CD14-positive monocyte (primary cell): ENCODE measurements at regions not wholly inside any gene's neighbourhood (a gene's known extent, or its start where the extent isn't known, plus 50 kb on each side); places are given as distances from the start of the nearest gene placed in this dataset.

ENCODE experiments used
- DNase-seq, 3 donors: peaks; one replicate each; pipeline ENCODE4 v3.0.0-alpha.2; 2011 to 2022
- H2AFZ ChIP-seq: 2 replicates; pipeline ENCODE4 v1.6.0; 2012; ENCODE audit warnings: mild to moderate bottlenecking, low read depth, low read length, inconsistent platforms; ENCODE audit not compliant: insufficient read depth, poor library complexity, severe bottlenecking
- H3K27ac ChIP-seq, 2 donors: 1 replicate in 1 of 2; 2 replicates in 1 of 2; pipeline ENCODE4 v1.5.1; 2012 to 2013; ENCODE audit warnings: low read length in 2 of 2, control low read depth in 1 of 2, inconsistent platforms in 1 of 2, low read depth in 1 of 2, mild to moderate bottlenecking in 1 of 2
- H3K27me3 ChIP-seq, 2 donors: one replicate each; pipeline versions ENCODE4 v1.6.0 to v1.6.1; 2011 to 2013; ENCODE audit warnings: low read length in 2 of 2; ENCODE audit not compliant: control insufficient read depth in 2 of 2, insufficient read depth in 2 of 2
- H3K36me3 ChIP-seq, 2 donors: replicated peaks in 1 of 2; 1 replicate in 1 of 2; 2 replicates in 1 of 2; pipeline versions ENCODE4 v1.5.1 to v1.6.1; 2012 to 2013; ENCODE audit warnings: low read length in 2 of 2, control low read depth in 1 of 2, inconsistent platforms in 1 of 2, mild to moderate bottlenecking in 1 of 2; ENCODE audit not compliant: insufficient read depth in 2 of 2, control insufficient read depth in 1 of 2
- H3K4me1 ChIP-seq, 2 donors: 1 replicate in 1 of 2; 2 replicates in 1 of 2; pipeline versions ENCODE4 v1.5.1 to v1.6.1; 2012 to 2013; ENCODE audit warnings: low read length in 2 of 2, control low read depth in 1 of 2, inconsistent platforms in 1 of 2, mild to moderate bottlenecking in 1 of 2, moderate library complexity in 1 of 2; ENCODE audit not compliant: insufficient read depth in 2 of 2, control insufficient read depth in 1 of 2
- H3K4me2 ChIP-seq: replicated peaks from 2 replicates; pipeline ENCODE3; 2012; ENCODE audit warnings: low read length, moderate library complexity, mild to moderate bottlenecking; ENCODE audit not compliant: poor library complexity, severe bottlenecking; ENCODE audit errors: extremely low read depth
- H3K4me3 ChIP-seq, 3 experiments: fragments of 200-600 bp in 1 of 3; sonication (generic) in 1 of 3; replicated peaks in 1 of 3; 1 replicate in 2 of 3; 2 replicates in 1 of 3; pipeline ENCODE4 v1.5.1; 2011 to 2013; ENCODE audit warnings: low read length in 3 of 3, mild to moderate bottlenecking in 3 of 3, control low read depth in 2 of 3, low read depth in 2 of 3, inconsistent platforms in 1 of 3, moderate library complexity in 1 of 3
- H3K79me2 ChIP-seq: 2 replicates; pipeline ENCODE4 v1.6.0; 2012; ENCODE audit warnings: mild to moderate bottlenecking, control low read depth, inconsistent platforms, low read length, moderate library complexity; ENCODE audit not compliant: insufficient read depth
- H3K9ac ChIP-seq: 2 replicates; pipeline ENCODE4 v1.6.0; 2017; ENCODE audit warnings: low read length, mild to moderate bottlenecking; ENCODE audit not compliant: insufficient read depth, poor library complexity, severe bottlenecking
- H3K9me3 ChIP-seq, 2 donors: replicated peaks in 1 of 2; 1 replicate in 1 of 2; 2 replicates in 1 of 2; pipeline versions ENCODE4 v1.5.1 to v1.6.1; 2012 to 2013; ENCODE audit warnings: low read length in 2 of 2, control low read depth in 1 of 2; ENCODE audit not compliant: control insufficient read depth in 1 of 2, insufficient read depth in 1 of 2
- H4K20me1 ChIP-seq: 2 replicates; pipeline ENCODE4 v1.6.0; 2012; ENCODE audit warnings: mild to moderate bottlenecking, low read length, control low read depth, moderate library complexity; ENCODE audit not compliant: insufficient read depth
- H3K27ac Mint-ChIP-seq, 7 donors: one replicate each; pipeline ENCODE4 v1.8.0; 2020; ENCODE audit warnings: mild to moderate bottlenecking in 7 of 7, mixed read lengths in 7 of 7, moderate library complexity in 6 of 7, inconsistent platforms in 2 of 7
- H3K27me3 Mint-ChIP-seq, 3 donors: one replicate each; pipeline ENCODE4 v1.8.0; 2021 to 2022; ENCODE audit warnings: low read depth in 3 of 3, mild to moderate bottlenecking in 3 of 3, mixed read lengths in 3 of 3, moderate library complexity in 3 of 3, inconsistent platforms in 1 of 3
- H3K36me3 Mint-ChIP-seq, 2 donors: one replicate each; pipeline ENCODE4 v1.8.0; 2020; ENCODE audit warnings: mixed read lengths in 2 of 2, inconsistent platforms in 1 of 2, mild to moderate bottlenecking in 1 of 2
- H3K4me1 Mint-ChIP-seq: one replicate; pipeline ENCODE4 v1.8.0; 2020; ENCODE audit warnings: mild to moderate bottlenecking, mixed read lengths
- H3K4me3 Mint-ChIP-seq, 2 donors: one replicate each; pipeline ENCODE4 v1.8.0; 2020; ENCODE audit warnings: mild to moderate bottlenecking in 2 of 2, mixed read lengths in 2 of 2, moderate library complexity in 1 of 2
- H3K9me3 Mint-ChIP-seq, 7 donors: one replicate each; pipeline ENCODE4 v1.8.0; 2020 to 2022; ENCODE audit warnings: mixed read lengths in 7 of 7, mild to moderate bottlenecking in 6 of 7, moderate library complexity in 6 of 7, inconsistent platforms in 2 of 7
- WGBS: methylation state at CpG from one replicate; pipeline ENCODE4 v1.1.5; 2013; ENCODE audit warnings: missing lambda C conversion rate; ENCODE audit not compliant: insufficient coverage; 5-methylcytosine and 5-hydroxymethylcytosine counted together
- intact Hi-C, 2 donors: fragments of 100-400 bp; cut with micrococcal nuclease; formaldehyde crosslinking; loops; one replicate each; pipeline versions ENCODE4 v1.15.0 to v1.15.1; 2023
- TF ChIP-seq, protein P1 (sequence below): fragments of 200-600 bp; IDR thresholded peaks from one replicate; pipeline ENCODE4 v1.8.0; 2022; ENCODE audit warnings: antibody characterized with exemption, mild to moderate bottlenecking

- Histone ChIP-seq H3K36me3 (no peaks in the 10 kb centered on the region), H3K4me2 (no peak overlapping the region), H4K20me1 (no peaks in the 10 kb centered on the region), H3K4me1 (no peaks in the 10 kb centered on the region), H3K27ac (no peak overlapping the region), H2AFZ (no peak overlapping the region), H3K79me2 (no peaks in the 10 kb centered on the region), H3K9me3 (peaks cover 0 to 4% of the 10 kb centered on the region in 2 donors), H3K9ac (no peak overlapping the region), H3K4me3 (no peak overlapping the region), H3K27me3 (no peaks in the 10 kb centered on the region)
- DNase-seq, result no peak
- 92% methylated on average over 4 of the region's 5 CpGs for WGBS
- TF ChIP-seq, protein P1, sequence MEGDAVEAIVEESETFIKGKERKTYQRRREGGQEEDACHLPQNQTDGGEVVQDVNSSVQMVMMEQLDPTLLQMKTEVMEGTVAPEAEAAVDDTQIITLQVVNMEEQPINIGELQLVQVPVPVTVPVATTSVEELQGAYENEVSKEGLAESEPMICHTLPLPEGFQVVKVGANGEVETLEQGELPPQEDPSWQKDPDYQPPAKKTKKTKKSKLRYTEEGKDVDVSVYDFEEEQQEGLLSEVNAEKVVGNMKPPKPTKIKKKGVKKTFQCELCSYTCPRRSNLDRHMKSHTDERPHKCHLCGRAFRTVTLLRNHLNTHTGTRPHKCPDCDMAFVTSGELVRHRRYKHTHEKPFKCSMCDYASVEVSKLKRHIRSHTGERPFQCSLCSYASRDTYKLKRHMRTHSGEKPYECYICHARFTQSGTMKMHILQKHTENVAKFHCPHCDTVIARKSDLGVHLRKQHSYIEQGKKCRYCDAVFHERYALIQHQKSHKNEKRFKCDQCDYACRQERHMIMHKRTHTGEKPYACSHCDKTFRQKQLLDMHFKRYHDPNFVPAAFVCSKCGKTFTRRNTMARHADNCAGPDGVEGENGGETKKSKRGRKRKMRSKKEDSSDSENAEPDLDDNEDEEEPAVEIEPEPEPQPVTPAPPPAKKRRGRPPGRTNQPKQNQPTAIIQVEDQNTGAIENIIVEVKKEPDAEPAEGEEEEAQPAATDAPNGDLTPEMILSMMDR, result no peak
- peaks cover 2 to 7% (median 2%) of the 10 kb centered on the region in 3 donors for H3K27me3 Mint-ChIP-seq
- H3K27ac Mint-ChIP-seq, result no peak overlapping the region
- intact Hi-C loops, result no loop called here
- H3K36me3 Mint-ChIP-seq, result no peaks in the 10 kb centered on the region
- peaks cover 0 to 9% (median 6%) of the 10 kb centered on the region in 7 donors for H3K9me3 Mint-ChIP-seq
- H3K4me1 Mint-ChIP-seq, result no peaks in the 10 kb centered on the region
- H3K4me3 Mint-ChIP-seq, result no peak overlapping the region
Observed at GRCh38 chr4:27128443-27128842, 267.8 kb downstream of the STIM2 start.

GRCh38 chr4:27129871-27130366 lies 269.3 kb downstream of the STIM2 start:
- Histone ChIP-seq H3K4me1 (no peaks in the 10 kb centered on the region), H2AFZ (no peak overlapping the region), H3K27ac (no peak overlapping the region), H3K36me3 (no peaks in the 10 kb centered on the region), H3K79me2 (no peaks in the 10 kb centered on the region), H3K9ac (no peak overlapping the region), H3K9me3 (peaks cover 0 to 10% of the 10 kb centered on the region in 2 donors), H3K4me3 (no peak overlapping the region), H4K20me1 (no peaks in the 10 kb centered on the region), H3K4me2 (no peak overlapping the region), H3K27me3 (no peaks in the 10 kb centered on the region)
- intact Hi-C loops, result no loop called here
- Mint-ChIP-seq H3K27ac (peak overlapping the region in 1 of 7 donors; percentile 6), H3K4me1 (no peaks in the 10 kb centered on the region), H3K27me3 (peaks cover 2 to 7% (median 4%) of the 10 kb centered on the region in 3 donors), H3K4me3 (no peak overlapping the region), H3K36me3 (no peaks in the 10 kb centered on the region), H3K9me3 (peaks cover 2 to 19% (median 11%) of the 10 kb centered on the region in 7 donors)
- 80% methylated on average over 3 of the region's 7 CpGs for WGBS
- no peak for DNase-seq
- TF ChIP-seq, protein P1, result no peak
